Fibroblast of the conjunctiva (primary cell): ENCODE measurements at regions not wholly inside any gene's neighbourhood (a gene's known extent, or its start where the extent isn't known, plus 50 kb on each side); places are given as distances from the start of the nearest gene placed in this dataset.
"Not testable (repeated sequence)": the region's sequence is repeated elsewhere in the genome, so short reads cannot be mapped to it uniquely, and the experiment has no call there.

Source experiments
- DNase-seq: peaks from one replicate; pipeline ENCODE4 v3.0.0-alpha.2; 2010; ENCODE audit warnings: low read depth

GRCh38 chr7:42685911-42686310, 226.0 kb downstream of the C7orf25 start:
- DNase-seq = no peak

DNA sequence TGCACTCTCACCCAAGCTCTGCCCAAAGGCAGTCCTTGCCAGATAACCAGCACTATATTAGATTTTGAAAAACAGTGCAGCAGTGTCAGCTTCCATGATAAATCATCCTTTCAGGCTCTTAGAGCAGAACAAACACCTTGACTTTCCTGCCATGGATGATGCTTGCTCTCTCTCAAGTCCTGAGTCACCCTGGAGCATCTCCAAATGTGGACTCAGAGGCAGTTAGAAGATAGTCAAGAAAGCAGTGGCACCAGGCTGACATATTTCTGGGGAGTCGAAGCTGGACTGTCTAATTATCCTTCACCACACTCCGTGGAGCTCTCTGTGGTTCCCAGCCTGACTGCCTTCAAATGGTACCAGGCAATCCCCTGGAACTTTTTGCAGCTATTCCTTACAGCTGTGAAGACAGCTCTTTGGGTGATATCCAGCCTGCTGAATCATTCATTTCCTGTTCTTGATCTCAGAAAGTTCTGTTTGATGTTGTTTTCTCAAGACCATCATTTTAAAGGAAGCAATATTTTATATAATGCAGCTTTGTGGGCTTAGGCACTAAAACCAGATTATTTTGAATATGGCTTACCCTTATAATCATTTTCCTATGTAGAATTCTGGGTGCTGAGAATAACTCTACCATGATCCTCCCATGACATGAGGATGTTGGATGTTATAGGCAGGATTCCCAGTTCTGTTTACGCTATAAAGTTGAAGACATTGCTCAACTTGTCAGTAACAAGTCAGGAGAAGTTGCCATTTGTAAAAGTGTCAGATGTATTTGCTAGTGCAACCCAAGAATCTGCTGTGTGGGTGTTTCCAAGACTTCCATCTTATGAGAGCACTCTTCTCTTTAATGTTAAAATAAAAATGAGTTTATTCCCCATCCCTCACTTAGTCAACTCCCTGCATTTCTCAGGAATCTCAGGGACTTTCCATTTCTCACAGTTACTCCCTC, 233.8 kb downstream of the C7orf25 start:
- peak; percentile 70 for DNase-seq

- DNase-seq = no peak
Observed at GRCh38 chr7:42674541-42674940, 237.3 kb downstream of the C7orf25 start.

- DNase-seq = no peak
Observed at GRCh38 chr7:42673951-42674350, 237.9 kb downstream of the C7orf25 start.

DNA sequence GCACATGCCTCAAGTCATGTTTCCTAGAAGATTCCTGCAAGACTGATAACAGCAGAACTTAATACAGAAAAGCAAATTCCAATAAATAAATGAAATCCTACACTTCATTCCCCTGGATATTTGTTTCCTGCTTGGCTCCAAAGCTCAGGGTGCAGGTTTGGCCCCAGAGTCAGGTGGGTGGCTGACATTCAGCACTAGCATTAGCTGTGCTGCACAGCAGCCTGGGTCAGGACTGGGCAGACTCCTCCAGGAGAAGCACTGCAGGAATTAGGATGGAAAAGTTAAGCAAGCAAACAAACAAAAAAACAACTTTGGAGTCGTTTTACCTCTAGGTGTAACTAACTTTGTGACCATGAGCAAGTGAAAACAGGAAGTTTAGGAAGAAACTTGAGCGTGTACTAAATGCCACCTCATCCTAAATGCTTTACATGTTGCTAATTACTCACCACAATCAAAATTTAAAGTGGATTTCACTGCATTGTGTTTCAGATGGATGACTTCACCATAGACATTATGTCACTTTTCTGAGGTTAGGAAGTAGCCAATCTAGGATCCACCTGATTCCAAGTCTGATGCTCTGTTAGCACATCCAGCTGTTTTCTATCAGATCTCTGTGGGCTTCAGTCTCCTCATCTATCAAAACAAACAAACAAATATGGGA, 239.4 kb downstream of the C7orf25 start:
- no peak for DNase-seq

GRCh38 chr7:42671627-42672026, 240.2 kb downstream of the C7orf25 start:
- DNase-seq = peak; percentile 47

DNA sequence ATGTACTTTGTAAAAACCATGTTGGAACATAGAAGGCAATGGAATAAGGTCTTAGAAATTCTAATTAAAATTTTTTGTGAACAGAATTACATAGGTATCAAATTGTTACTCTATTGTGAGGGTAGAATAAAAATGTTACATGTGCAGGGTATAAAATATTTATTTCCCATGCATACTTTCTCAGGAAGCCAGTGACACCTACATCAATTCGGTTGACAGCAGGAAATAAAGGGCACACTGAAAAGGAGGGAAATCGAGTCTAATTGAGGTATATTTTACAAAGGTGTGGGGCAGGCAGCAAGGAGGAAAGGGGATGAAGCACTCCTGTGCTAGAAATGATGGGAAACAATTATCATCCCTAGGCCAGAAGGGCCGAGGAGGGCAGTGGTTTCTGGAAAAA, 244.9 kb downstream of the C7orf25 start:
- DNase-seq = no peak

DNA sequence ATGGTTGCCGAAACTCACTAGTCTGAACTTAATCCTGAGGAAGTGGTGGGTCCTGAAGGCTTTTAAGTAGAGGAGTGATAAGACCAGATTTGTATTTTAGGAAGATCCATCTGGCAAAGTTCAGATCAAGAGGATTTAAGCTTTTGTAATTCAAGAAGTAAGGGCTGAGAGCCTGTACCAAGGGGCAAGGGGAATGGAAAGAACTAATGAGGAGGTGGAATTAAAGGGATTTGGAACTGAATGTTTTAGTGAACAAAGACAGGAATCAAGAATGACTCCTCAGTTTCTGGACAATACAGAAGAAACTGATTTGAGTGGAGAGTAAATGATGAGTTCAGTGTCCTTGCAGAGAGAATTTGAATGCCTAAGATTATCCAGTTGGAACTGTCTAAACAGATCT, 249.0 kb downstream of the C7orf25 start:
- DNase-seq = no peak

- DNase-seq = peak; percentile 86
Observed at GRCh38 chr7:42661312-42661711, 250.6 kb downstream of the C7orf25 start.

GRCh38 chr7:42650701-42651100, 261.2 kb downstream of the C7orf25 start:
- no peak for DNase-seq

GRCh38 chr7:42650171-42650570, 261.7 kb downstream of the C7orf25 start:
- no peak for DNase-seq

- no peak for DNase-seq
Observed at GRCh38 chr7:42645906-42646305, 266.0 kb downstream of the C7orf25 start.

DNA sequence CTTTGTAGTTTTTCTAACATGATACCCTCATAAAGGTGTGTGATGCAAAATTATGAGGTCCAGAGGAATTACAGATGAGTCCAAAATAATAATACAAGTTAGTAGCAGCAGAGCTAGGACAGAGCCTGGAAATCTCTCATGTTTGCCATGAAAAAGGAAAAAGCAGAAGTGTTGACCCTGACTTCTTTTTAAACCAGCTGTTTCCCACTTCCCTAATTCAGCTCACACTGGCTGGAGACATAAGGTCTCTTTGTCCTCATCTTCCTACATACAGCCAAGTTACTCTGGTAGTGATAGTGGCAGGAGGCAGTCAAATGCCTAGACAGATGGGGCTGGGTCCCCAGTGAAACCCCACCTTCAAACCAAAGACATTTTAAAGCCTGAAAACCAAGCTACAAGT, 269.2 kb downstream of the C7orf25 start:
- DNase-seq = no peak

GRCh38 chr7:42639930-42640329, 271.9 kb downstream of the C7orf25 start:
- no peak for DNase-seq

GRCh38 chr7:42636380-42636779, 275.5 kb downstream of the C7orf25 start:
- DNase-seq = not testable (repeated sequence)

DNA sequence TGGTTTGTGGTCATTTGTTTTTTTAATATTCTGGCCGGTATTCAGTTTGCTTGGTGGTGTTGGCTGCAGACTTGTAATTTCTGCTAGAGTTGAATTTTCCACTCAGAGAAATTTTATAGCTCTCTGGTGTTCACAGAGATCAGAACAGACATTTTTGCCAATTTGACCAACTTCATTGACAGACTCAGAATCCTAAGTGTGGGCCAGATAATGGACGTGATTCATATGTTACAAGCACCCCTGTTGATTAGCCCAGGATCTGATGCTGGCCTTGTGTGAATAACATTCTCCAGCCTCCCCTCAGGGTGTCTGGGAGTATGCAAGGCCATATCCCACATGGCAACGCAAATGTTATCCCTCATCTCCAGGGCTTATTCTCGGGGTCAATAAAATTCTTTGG, 283.8 kb downstream of the C7orf25 start:
- no peak for DNase-seq

DNA sequence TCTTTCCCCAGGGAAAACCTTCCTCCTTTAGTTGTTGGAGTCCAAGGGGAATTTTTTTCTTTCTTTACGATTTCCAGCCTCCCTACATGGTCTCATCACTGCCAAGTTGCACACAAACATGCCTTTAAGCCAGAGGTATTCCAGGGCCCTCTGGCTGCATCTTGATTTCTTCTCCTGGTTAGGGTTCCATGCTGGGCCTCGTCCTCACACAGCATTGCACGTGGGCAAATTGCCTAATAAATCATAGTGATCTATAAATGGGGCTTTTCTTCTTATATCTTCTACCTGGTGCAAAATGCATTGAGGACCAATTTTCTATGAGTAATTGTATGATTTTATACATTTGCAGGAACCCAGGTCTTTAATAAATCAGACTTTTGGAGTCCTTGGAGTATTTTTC, 284.2 kb downstream of the C7orf25 start:
- no peak for DNase-seq

- DNase-seq = no peak
Observed at GRCh38 chr7:42627101-42627500, 284.8 kb downstream of the C7orf25 start.

- no peak for DNase-seq
Observed at GRCh38 chr7:42625421-42625820, 286.4 kb downstream of the C7orf25 start.

GRCh38 chr7:42624471-42624870, 287.4 kb downstream of the C7orf25 start:
- no peak for DNase-seq

- no peak for DNase-seq
Observed at GRCh38 chr7:42621543-42622219, 290.2 kb downstream of the C7orf25 start.

- no peak for DNase-seq
Observed at GRCh38 chr7:42618651-42619360, 293.1 kb downstream of the C7orf25 start.
